ENCODE measurements at regions not wholly inside any gene's neighbourhood (a gene's known extent, or its start where the extent isn't known, plus 50 kb on each side); places are given as distances from the start of the nearest gene placed in this dataset.
"Not testable (repeated sequence)": the region's sequence is repeated elsewhere in the genome, so short reads cannot be mapped to it uniquely, and the experiment has no call there.

DNA sequence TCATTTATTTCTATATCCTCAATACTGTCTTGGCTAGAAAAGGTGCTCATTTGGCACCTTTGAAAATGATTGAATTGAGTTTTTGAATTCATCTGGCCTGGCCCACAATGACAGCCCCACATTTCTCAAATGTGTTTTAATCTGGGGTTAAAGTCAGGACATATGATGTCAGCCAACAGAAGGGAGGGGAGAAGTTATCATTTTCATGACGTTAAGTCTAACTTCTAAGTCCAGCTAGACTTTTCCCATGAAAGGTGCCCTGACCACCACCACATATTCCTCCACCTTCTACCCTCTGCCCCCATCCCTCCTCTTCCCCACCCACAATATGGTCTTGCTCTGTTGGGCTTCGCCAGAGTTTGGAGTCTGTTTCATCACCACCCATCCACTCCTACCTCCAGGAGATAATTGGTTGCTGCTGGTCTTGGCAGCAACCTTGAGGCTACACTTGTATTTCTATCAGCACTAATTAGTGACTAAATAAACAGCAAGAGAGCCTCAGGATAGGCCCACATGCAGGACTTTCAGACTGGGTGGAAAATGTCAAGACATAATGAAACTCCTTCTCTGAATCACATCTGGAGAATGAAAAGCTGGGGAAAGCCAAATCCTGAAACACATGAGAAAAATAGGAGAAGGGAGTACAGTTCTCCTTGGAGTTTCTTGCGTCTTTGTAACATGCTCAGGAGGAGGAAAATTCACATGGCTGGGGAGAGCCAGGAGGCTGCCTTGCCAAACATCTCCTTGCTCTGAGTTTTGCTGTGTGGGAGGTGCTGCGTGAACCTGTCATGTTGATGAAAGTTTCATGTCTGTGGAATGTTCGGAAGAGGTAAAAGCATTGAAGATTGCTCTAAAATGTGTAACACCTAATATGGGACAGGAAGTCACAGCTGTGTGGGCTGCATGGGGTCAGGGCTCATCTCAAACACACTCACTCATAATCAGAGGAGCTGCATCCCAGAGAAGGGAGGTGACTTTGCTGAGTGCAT, 544.7 kb upstream of the KLF4 start:
- no peak overlapping the region for H3K4me3 Mint-ChIP-seq
- no peaks in the 10 kb centered on the region for H3K4me1 ChIP-seq (ENCODE audit: control insufficient read depth in 2 of 2, insufficient read depth in 2 of 2, low read length in 2 of 2)

DNA sequence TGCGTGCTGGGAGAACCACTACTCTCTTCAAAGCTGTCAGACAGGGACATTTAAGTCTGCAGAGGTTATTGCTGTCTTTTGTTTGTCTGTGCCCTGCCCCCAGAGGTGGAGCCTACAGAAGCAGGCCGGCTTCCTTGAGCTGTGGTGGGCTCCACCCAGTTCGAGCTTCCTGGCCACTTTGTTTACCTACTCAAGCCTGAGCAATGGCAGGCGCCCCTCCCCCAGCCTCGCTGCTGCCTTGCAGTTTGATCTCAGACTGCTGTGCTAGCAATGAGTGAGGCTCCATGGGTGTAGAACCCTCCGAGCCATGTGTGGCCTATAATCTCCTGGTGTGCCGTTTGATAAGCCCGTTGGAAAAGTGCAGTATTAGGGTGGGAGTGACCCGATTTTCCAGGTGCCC, 542.5 kb upstream of the KLF4 start:
- H3K27ac ChIP-seq (ENCODE audit: low read length in 2 of 2); H3K4me2 ChIP-seq (replicated peaks; ENCODE audit: low read depth, low read length, poor library complexity, severe bottlenecking); H3K27ac Mint-ChIP-seq; H2AFZ ChIP-seq (ENCODE audit: insufficient read depth, low read depth, low read length, poor library complexity, severe bottlenecking); H3K9me3 Mint-ChIP-seq (ENCODE audit: insufficient read depth); H3K4me1 Mint-ChIP-seq; DNase-seq; POLR2A ChIA-PET; H3K27me3 Mint-ChIP-seq; ATAC-seq (ENCODE audit: low read depth); H3K4me1 ChIP-seq (ENCODE audit: control insufficient read depth in 2 of 2, insufficient read depth in 2 of 2, low read length in 2 of 2); H3K36me3 ChIP-seq (replicated peaks in 1 of 2; ENCODE audit: control extremely low read depth in 1 of 2, control insufficient read depth in 1 of 2, extremely low read depth in 1 of 2, insufficient read depth in 2 of 2, low read length in 1 of 2); H4K20me1 ChIP-seq (ENCODE audit: control insufficient read depth, insufficient read depth, low read length, poor library complexity, severe bottlenecking); H3K79me2 ChIP-seq (ENCODE audit: control insufficient read depth, insufficient read depth, low read length); CTCF ChIA-PET; H3K4me3 Mint-ChIP-seq; intact Hi-C loops (cut with micrococcal nuclease); H3K9ac ChIP-seq (ENCODE audit: low read length); H3K27me3 ChIP-seq (replicated peaks in 1 of 4; ENCODE audit: control extremely low read depth in 1 of 4, control insufficient read depth in 3 of 4, insufficient read depth in 4 of 4, low read length in 3 of 4); H3K4me3 ChIP-seq (ENCODE audit: control extremely low read depth in 1 of 5, extremely low read depth in 1 of 5, insufficient read depth in 1 of 5, low read depth in 2 of 5, low read length in 4 of 5): not testable (repeated sequence)
- peaks cover 0 to 11% (median 0%) of the 10 kb centered on the region in 3 donors for H3K9me3 ChIP-seq (ENCODE audit: control extremely low read depth in 1 of 3, control insufficient read depth in 2 of 3, insufficient read depth in 1 of 3, low read length in 2 of 3)
- WGBS (ENCODE audit: insufficient coverage) = 91% methylated on average over 7 of the region's 9 CpGs

More for the DNA sequence above, 544.7 kb upstream of the KLF4 start:
- Mint-ChIP-seq H3K9me3 (ENCODE audit: insufficient read depth) (peaks cover 4% of the 10 kb centered on the region), H3K27ac (no peak overlapping the region), H3K27me3 (peaks cover 10% of the 10 kb centered on the region), H3K4me1 (no peaks in the 10 kb centered on the region)
- ChIA-PET CTCF (no interaction called here), POLR2A (no interaction called here)
- Histone ChIP-seq H3K79me2 (ENCODE audit: control insufficient read depth, insufficient read depth, low read length) (no peaks in the 10 kb centered on the region), H3K9ac (ENCODE audit: low read length) (no peak overlapping the region), H3K36me3 (replicated peaks in 1 of 2; ENCODE audit: control extremely low read depth in 1 of 2, control insufficient read depth in 1 of 2, extremely low read depth in 1 of 2, insufficient read depth in 2 of 2, low read length in 1 of 2) (no peaks in the 10 kb centered on the region), H3K9me3 (ENCODE audit: control extremely low read depth in 1 of 3, control insufficient read depth in 2 of 3, insufficient read depth in 1 of 3, low read length in 2 of 3) (peaks cover 0 to 11% (median 0%) of the 10 kb centered on the region in 3 donors), H4K20me1 (ENCODE audit: control insufficient read depth, insufficient read depth, low read length, poor library complexity, severe bottlenecking) (no peaks in the 10 kb centered on the region), H3K4me3 (ENCODE audit: control extremely low read depth in 1 of 5, extremely low read depth in 1 of 5, insufficient read depth in 1 of 5, low read depth in 2 of 5, low read length in 4 of 5) (no peak overlapping the region), H3K27me3 (replicated peaks in 1 of 4; ENCODE audit: control extremely low read depth in 1 of 4, control insufficient read depth in 3 of 4, insufficient read depth in 4 of 4, low read length in 3 of 4) (no peaks in the 10 kb centered on the region), H2AFZ (ENCODE audit: insufficient read depth, low read depth, low read length, poor library complexity, severe bottlenecking) (no peak overlapping the region), H3K4me2 (replicated peaks; ENCODE audit: low read depth, low read length, poor library complexity, severe bottlenecking) (no peak overlapping the region), H3K27ac (ENCODE audit: low read length in 2 of 2) (no peak overlapping the region)
- TF ChIP-seq EZH2 (IDR thresholded peaks at IDR 0.05; ENCODE audit: borderline replicate concordance, insufficient read depth, low read depth, low read length, poor library complexity, severe bottlenecking) = no peak
- DNase-seq = no peak
- intact Hi-C loops (cut with micrococcal nuclease) = no loop called here
- WGBS (ENCODE audit: insufficient coverage) = 92% methylated on average over 2 of the region's 5 CpGs
- ATAC-seq (ENCODE audit: low read depth) = no peak

DNA sequence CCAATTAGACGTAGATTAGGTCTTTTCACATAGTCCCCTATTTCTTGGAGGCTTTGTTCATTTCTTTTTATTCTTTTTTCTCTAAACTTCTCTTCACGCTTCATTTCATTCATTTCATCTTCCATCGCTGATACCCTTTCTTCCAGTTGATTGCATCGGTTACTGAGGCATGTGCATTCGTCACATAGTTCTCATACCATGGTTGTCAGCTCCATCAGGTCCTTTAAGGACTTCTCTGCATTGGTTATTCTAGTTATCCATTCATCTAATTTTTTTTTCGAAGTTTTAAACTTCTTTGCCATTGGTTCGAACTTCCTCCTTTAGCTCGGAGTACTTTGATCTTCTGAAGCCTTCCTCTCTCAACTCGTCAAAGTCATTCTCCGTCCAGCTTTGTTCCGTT, 541.7 kb upstream of the KLF4 start:
- H3K4me3 Mint-ChIP-seq; H3K4me2 ChIP-seq (replicated peaks; ENCODE audit: low read depth, low read length, poor library complexity, severe bottlenecking); POLR2A ChIA-PET; H3K4me1 ChIP-seq (ENCODE audit: control insufficient read depth in 2 of 2, insufficient read depth in 2 of 2, low read length in 2 of 2); H3K27ac Mint-ChIP-seq; H3K9me3 Mint-ChIP-seq (ENCODE audit: insufficient read depth); H3K79me2 ChIP-seq (ENCODE audit: control insufficient read depth, insufficient read depth, low read length); H3K9ac ChIP-seq (ENCODE audit: low read length); DNase-seq; H3K4me1 Mint-ChIP-seq; H3K27me3 ChIP-seq (replicated peaks in 1 of 4; ENCODE audit: control extremely low read depth in 1 of 4, control insufficient read depth in 3 of 4, insufficient read depth in 4 of 4, low read length in 3 of 4); intact Hi-C loops (cut with micrococcal nuclease); H3K27me3 Mint-ChIP-seq; H3K27ac ChIP-seq (ENCODE audit: low read length in 2 of 2); H3K36me3 ChIP-seq (replicated peaks in 1 of 2; ENCODE audit: control extremely low read depth in 1 of 2, control insufficient read depth in 1 of 2, extremely low read depth in 1 of 2, insufficient read depth in 2 of 2, low read length in 1 of 2); H2AFZ ChIP-seq (ENCODE audit: insufficient read depth, low read depth, low read length, poor library complexity, severe bottlenecking); H4K20me1 ChIP-seq (ENCODE audit: control insufficient read depth, insufficient read depth, low read length, poor library complexity, severe bottlenecking); CTCF ChIA-PET; H3K4me3 ChIP-seq (ENCODE audit: control extremely low read depth in 1 of 5, extremely low read depth in 1 of 5, insufficient read depth in 1 of 5, low read depth in 2 of 5, low read length in 4 of 5); ATAC-seq (ENCODE audit: low read depth): not testable (repeated sequence)
- peaks cover 0 to 11% (median 0%) of the 10 kb centered on the region in 3 donors for H3K9me3 ChIP-seq (ENCODE audit: control extremely low read depth in 1 of 3, control insufficient read depth in 2 of 3, insufficient read depth in 1 of 3, low read length in 2 of 3)
- WGBS (ENCODE audit: insufficient coverage) = 86% methylated on average over 5 of the region's 11 CpGs

DNA sequence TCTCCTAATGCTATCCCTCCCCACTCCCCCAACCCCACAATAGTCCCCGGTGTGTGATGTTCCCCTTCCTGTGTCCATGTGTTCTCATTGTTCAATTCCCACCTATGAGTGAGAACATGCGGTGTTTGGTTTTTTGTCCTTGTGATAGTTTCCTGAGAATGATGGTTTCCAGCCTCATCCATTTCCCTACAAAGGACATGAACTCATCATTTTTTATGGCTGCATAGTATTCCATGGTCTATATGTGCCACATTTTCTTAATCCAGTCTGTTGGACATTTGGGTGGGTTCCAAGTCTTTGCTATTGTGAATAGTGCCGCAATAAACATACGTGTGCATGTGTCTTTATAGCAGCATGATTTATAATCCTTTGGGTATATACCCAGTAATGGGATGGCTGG, 537.1 kb upstream of the KLF4 start:
- H3K9ac ChIP-seq (ENCODE audit: low read length); H3K4me2 ChIP-seq (replicated peaks; ENCODE audit: low read depth, low read length, poor library complexity, severe bottlenecking); intact Hi-C loops (cut with micrococcal nuclease); H3K79me2 ChIP-seq (ENCODE audit: control insufficient read depth, insufficient read depth, low read length); H3K4me3 ChIP-seq (ENCODE audit: control extremely low read depth in 1 of 5, extremely low read depth in 1 of 5, insufficient read depth in 1 of 5, low read depth in 2 of 5, low read length in 4 of 5); H3K27ac ChIP-seq (ENCODE audit: low read length in 2 of 2); POLR2A ChIA-PET; H3K27me3 Mint-ChIP-seq; H3K27me3 ChIP-seq (replicated peaks in 1 of 4; ENCODE audit: control extremely low read depth in 1 of 4, control insufficient read depth in 3 of 4, insufficient read depth in 4 of 4, low read length in 3 of 4); H3K4me3 Mint-ChIP-seq; H3K27ac Mint-ChIP-seq; H3K9me3 ChIP-seq (ENCODE audit: control extremely low read depth in 1 of 3, control insufficient read depth in 2 of 3, insufficient read depth in 1 of 3, low read length in 2 of 3); DNase-seq; H3K4me1 Mint-ChIP-seq; H3K9me3 Mint-ChIP-seq (ENCODE audit: insufficient read depth); H2AFZ ChIP-seq (ENCODE audit: insufficient read depth, low read depth, low read length, poor library complexity, severe bottlenecking); H4K20me1 ChIP-seq (ENCODE audit: control insufficient read depth, insufficient read depth, low read length, poor library complexity, severe bottlenecking); H3K36me3 ChIP-seq (replicated peaks in 1 of 2; ENCODE audit: control extremely low read depth in 1 of 2, control insufficient read depth in 1 of 2, extremely low read depth in 1 of 2, insufficient read depth in 2 of 2, low read length in 1 of 2); ATAC-seq (ENCODE audit: low read depth); H3K4me1 ChIP-seq (ENCODE audit: control insufficient read depth in 2 of 2, insufficient read depth in 2 of 2, low read length in 2 of 2); CTCF ChIA-PET: not testable (repeated sequence)
- WGBS (ENCODE audit: insufficient coverage) = no CpG with 5 or more reads among the region's 4 CpGs

All from B cell (primary cell).